Gastrocnemius medialis (tissue), 4 donors: ENCODE measurements at regions not wholly inside any gene's neighbourhood (a gene's known extent, or its start where the extent isn't known, plus 50 kb on each side); places are given as distances from the start of the nearest gene placed in this dataset.

Source experiments
- POLR2A ChIP-seq, 2 donors: fragments of 450-650 bp; IDR thresholded peaks; one replicate each; pipeline ENCODE4 v1.6.1; 2017; ENCODE audit warnings: antibody characterized with exemption in 2 of 2, mild to moderate bottlenecking in 2 of 2, moderate library complexity in 2 of 2
- TF ChIP-seq, protein P1 (sequence below), 5 experiments: fragments of 450-650 bp in 3 of 5; fragments of 200-600 bp in 2 of 5; sonication (generic) in 2 of 5; IDR thresholded peaks in 4 of 5; conservative IDR thresholded peaks in 1 of 5; 1 replicate in 4 of 5; 2 replicates in 1 of 5; pipeline ENCODE4 v1.5.1; 2016 to 2019; ENCODE audit warnings: antibody characterized with exemption in 5 of 5, mild to moderate bottlenecking in 3 of 5, moderate library complexity in 3 of 5

GRCh38 chr5:173770637-173771036 lies 117.5 kb upstream of the CPEB4 start:
- TF ChIP-seq POLR2A (IDR thresholded peaks at IDR 0.05), result no peak
- TF ChIP-seq, protein P1, sequence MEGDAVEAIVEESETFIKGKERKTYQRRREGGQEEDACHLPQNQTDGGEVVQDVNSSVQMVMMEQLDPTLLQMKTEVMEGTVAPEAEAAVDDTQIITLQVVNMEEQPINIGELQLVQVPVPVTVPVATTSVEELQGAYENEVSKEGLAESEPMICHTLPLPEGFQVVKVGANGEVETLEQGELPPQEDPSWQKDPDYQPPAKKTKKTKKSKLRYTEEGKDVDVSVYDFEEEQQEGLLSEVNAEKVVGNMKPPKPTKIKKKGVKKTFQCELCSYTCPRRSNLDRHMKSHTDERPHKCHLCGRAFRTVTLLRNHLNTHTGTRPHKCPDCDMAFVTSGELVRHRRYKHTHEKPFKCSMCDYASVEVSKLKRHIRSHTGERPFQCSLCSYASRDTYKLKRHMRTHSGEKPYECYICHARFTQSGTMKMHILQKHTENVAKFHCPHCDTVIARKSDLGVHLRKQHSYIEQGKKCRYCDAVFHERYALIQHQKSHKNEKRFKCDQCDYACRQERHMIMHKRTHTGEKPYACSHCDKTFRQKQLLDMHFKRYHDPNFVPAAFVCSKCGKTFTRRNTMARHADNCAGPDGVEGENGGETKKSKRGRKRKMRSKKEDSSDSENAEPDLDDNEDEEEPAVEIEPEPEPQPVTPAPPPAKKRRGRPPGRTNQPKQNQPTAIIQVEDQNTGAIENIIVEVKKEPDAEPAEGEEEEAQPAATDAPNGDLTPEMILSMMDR (IDR thresholded peaks at IDR 0.05 in 4 of 5, conservative IDR thresholded peaks at IDR 0.05 in 1 of 5), result no peak
